HEK293 (cell line): ENCODE measurements at regions not wholly inside any gene's neighbourhood (a gene's known extent, or its start where the extent isn't known, plus 50 kb on each side); places are given as distances from the start of the nearest gene placed in this dataset.

ENCODE experiments used
- CTCF ChIA-PET: fragments of 350-600 bp; formaldehyde crosslinking; extraction: SDS; loops from one replicate; lab custom pipeline; 2021; ENCODE audit warnings: antibody characterized with exemption; lab: Yijun Ruan, JAX
- POLR2A ChIA-PET: fragments of 300-600 bp; formaldehyde crosslinking; extraction: SDS; loops from one replicate; lab custom pipeline; 2020; ENCODE audit warnings: antibody characterized with exemption, inconsistent platforms; lab: Yijun Ruan, JAX
- H3K27ac ChIP-seq: fragments of 200-500 bp; sonication (Bioruptor generic); 2 replicates; pipeline ENCODE4 v1.5.1; 2014; ENCODE audit warnings: low read depth, low read length, control low read depth, inconsistent platforms; ENCODE audit errors: extremely low read depth
- H3K36me3 ChIP-seq, 2 experiments: fragments of 200-500 bp in 1 of 2; sonication (Bioruptor generic) in 1 of 2; 1 replicate in 1 of 2; 2 replicates in 1 of 2; pipeline ENCODE4 v1.5.1; 2014 to 2017; ENCODE audit warnings: inconsistent platforms in 2 of 2, low read length in 2 of 2; ENCODE audit not compliant: control insufficient read depth in 2 of 2, insufficient read depth in 1 of 2
- H3K4me1 ChIP-seq: fragments of 200-500 bp; sonication (Bioruptor generic); 2 replicates; pipeline ENCODE4 v1.5.1; 2014; ENCODE audit warnings: mild to moderate bottlenecking, low read length, inconsistent platforms; ENCODE audit not compliant: control insufficient read depth, insufficient read depth
- H3K4me3 ChIP-seq: 2 replicates; pipeline ENCODE4 v1.5.1; 2011; ENCODE audit warnings: low read depth, mild to moderate bottlenecking, control low read depth, low read length, moderate library complexity
- H3K9me3 ChIP-seq: fragments of 200-500 bp; sonication (Bioruptor generic); 2 replicates; pipeline ENCODE4 v1.5.1; 2014; ENCODE audit warnings: low read depth, low read length, inconsistent platforms; ENCODE audit not compliant: control insufficient read depth, insufficient read depth
- BCL11B ChIP-seq: fragments of 450-650 bp; formaldehyde crosslinking; IDR thresholded peaks from 2 replicates; pipeline ENCODE4 v1.5.1; 2016; ENCODE audit warnings: low read depth, missing biosample characterization, missing genetic modification characterization
- MEIS1 ChIP-seq: sonication (generic); formaldehyde crosslinking; IDR thresholded peaks from 2 replicates; pipeline ENCODE4 v1.8.1; 2022; ENCODE audit warnings: missing genetic modification reagents, mild to moderate bottlenecking, borderline replicate concordance
- SALL2 ChIP-seq: fragments of 450-650 bp; formaldehyde crosslinking; IDR thresholded peaks from 2 replicates; pipeline ENCODE4 v1.5.0; 2017; ENCODE audit warnings: missing biosample characterization, mild to moderate bottlenecking, missing genetic modification characterization, borderline replicate concordance
- SP2 ChIP-seq: fragments of 450-650 bp; formaldehyde crosslinking; IDR thresholded peaks from 2 replicates; pipeline ENCODE4 v1.5.1; 2016; ENCODE audit warnings: missing biosample characterization, missing genetic modification characterization
- ZFP37 ChIP-seq: fragments of 450-650 bp; formaldehyde crosslinking; IDR thresholded peaks from 2 replicates; pipeline ENCODE4 v1.5.1; 2016; ENCODE audit warnings: missing biosample characterization, missing genetic modification characterization
- ZNF121 ChIP-seq: fragments of 450-650 bp; formaldehyde crosslinking; IDR thresholded peaks from 2 replicates; pipeline ENCODE4 v1.5.1; 2016; ENCODE audit warnings: missing biosample characterization, missing genetic modification characterization
- ZNF19 ChIP-seq: fragments of 450-650 bp; formaldehyde crosslinking; IDR thresholded peaks from 2 replicates; pipeline ENCODE4; 2016; ENCODE audit warnings: missing biosample characterization, missing genetic modification characterization, low read depth
- ZNF23 ChIP-seq: fragments of 450-650 bp; formaldehyde crosslinking; IDR thresholded peaks from 2 replicates; pipeline ENCODE4 v1.5.1; 2016; ENCODE audit warnings: missing biosample characterization, missing genetic modification characterization, borderline replicate concordance
- ZNF324 ChIP-seq: fragments of 450-650 bp; formaldehyde crosslinking; IDR thresholded peaks from 2 replicates; pipeline ENCODE4 v1.5.1; 2016; ENCODE audit warnings: missing biosample characterization, missing genetic modification characterization
- ZNF350 ChIP-seq: fragments of 450-650 bp; formaldehyde crosslinking; IDR thresholded peaks from 2 replicates; pipeline ENCODE4 v1.5.0; 2017; ENCODE audit warnings: missing biosample characterization, mild to moderate bottlenecking, missing genetic modification characterization
- ZNF629 ChIP-seq: fragments of 450-650 bp; formaldehyde crosslinking; IDR thresholded peaks from 2 replicates; pipeline ENCODE4 v1.5.1; 2017; ENCODE audit warnings: missing biosample characterization, missing genetic modification characterization
- ZNF747 ChIP-seq: fragments of 450-650 bp; formaldehyde crosslinking; IDR thresholded peaks from 2 replicates; pipeline ENCODE4 v1.5.1; 2016; ENCODE audit warnings: missing biosample characterization, missing genetic modification characterization
- ZSCAN23 ChIP-seq: fragments of 450-650 bp; formaldehyde crosslinking; IDR thresholded peaks from 2 replicates; pipeline ENCODE4 v1.5.1; 2016; ENCODE audit warnings: missing biosample characterization, missing genetic modification characterization
- TF ChIP-seq, protein P1 (sequence below): fragments of 450-650 bp; formaldehyde crosslinking; IDR thresholded peaks from 2 replicates; pipeline ENCODE4 v1.5.1; 2016; ENCODE audit warnings: missing biosample characterization, missing genetic modification characterization
- TF ChIP-seq, protein P2 (sequence below): fragments of 450-650 bp; formaldehyde crosslinking; IDR thresholded peaks from 2 replicates; pipeline ENCODE4 v1.5.1; 2016; ENCODE audit warnings: missing biosample characterization, missing genetic modification characterization, borderline replicate concordance
- TF ChIP-seq, protein P3 (sequence below): fragments of 450-650 bp; formaldehyde crosslinking; IDR thresholded peaks from 2 replicates; pipeline ENCODE4 v1.5.1; 2017; ENCODE audit warnings: missing biosample characterization, mild to moderate bottlenecking, missing genetic modification characterization, moderate library complexity
- TF ChIP-seq, protein P4 (sequence below): fragments of 450-650 bp; formaldehyde crosslinking; IDR thresholded peaks from 2 replicates; pipeline ENCODE4 v1.5.1; 2016; ENCODE audit warnings: missing biosample characterization, missing genetic modification characterization, low read depth

DNA sequence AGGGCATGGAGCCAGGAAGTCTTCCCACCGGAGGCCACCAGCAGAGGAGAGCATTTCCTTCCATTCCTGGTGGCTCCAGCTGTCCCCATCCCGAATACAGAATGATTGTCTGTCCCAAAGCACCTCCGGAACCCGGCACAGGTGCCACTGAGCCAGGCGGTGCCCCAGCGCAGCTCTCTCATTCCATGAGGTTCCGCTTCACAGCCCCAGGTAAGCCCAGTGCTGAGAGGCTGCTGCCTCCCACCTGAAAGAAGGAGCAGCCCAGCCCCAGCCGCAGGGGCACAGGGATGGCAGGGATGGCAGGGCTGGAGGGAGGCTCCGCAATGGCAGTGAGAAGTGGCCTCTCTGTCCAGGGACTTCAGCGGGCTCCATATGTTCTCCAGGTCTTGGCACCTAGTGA lies 162.1 kb upstream of the TCERG1L start:
- TF ChIP-seq ZSCAN23 (tag by site-specific recombination) (no peak), ZNF747 (no peak), ZNF19 (tag by site-specific recombination) (no peak), ZNF629 (tag by site-specific recombination) (no peak), SP2 (tag by site-specific recombination) (no peak), ZNF324 (tag by site-specific recombination) (no peak), ZNF350 (tag by site-specific recombination) (no peak), BCL11B (no peak), ZNF121 (tag by site-specific recombination) (no peak), SALL2 (no peak), MEIS1 (CRISPR knock-in tag) (no peak), ZFP37 (no peak), ZNF23 (no peak)
- TF ChIP-seq, protein P1, sequence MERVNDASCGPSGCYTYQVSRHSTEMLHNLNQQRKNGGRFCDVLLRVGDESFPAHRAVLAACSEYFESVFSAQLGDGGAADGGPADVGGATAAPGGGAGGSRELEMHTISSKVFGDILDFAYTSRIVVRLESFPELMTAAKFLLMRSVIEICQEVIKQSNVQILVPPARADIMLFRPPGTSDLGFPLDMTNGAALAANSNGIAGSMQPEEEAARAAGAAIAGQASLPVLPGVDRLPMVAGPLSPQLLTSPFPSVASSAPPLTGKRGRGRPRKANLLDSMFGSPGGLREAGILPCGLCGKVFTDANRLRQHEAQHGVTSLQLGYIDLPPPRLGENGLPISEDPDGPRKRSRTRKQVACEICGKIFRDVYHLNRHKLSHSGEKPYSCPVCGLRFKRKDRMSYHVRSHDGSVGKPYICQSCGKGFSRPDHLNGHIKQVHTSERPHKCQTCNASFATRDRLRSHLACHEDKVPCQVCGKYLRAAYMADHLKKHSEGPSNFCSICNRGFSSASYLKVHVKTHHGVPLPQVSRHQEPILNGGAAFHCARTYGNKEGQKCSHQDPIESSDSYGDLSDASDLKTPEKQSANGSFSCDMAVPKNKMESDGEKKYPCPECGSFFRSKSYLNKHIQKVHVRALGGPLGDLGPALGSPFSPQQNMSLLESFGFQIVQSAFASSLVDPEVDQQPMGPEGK (tag by site-specific recombination) = no peak
- TF ChIP-seq, protein P2, sequence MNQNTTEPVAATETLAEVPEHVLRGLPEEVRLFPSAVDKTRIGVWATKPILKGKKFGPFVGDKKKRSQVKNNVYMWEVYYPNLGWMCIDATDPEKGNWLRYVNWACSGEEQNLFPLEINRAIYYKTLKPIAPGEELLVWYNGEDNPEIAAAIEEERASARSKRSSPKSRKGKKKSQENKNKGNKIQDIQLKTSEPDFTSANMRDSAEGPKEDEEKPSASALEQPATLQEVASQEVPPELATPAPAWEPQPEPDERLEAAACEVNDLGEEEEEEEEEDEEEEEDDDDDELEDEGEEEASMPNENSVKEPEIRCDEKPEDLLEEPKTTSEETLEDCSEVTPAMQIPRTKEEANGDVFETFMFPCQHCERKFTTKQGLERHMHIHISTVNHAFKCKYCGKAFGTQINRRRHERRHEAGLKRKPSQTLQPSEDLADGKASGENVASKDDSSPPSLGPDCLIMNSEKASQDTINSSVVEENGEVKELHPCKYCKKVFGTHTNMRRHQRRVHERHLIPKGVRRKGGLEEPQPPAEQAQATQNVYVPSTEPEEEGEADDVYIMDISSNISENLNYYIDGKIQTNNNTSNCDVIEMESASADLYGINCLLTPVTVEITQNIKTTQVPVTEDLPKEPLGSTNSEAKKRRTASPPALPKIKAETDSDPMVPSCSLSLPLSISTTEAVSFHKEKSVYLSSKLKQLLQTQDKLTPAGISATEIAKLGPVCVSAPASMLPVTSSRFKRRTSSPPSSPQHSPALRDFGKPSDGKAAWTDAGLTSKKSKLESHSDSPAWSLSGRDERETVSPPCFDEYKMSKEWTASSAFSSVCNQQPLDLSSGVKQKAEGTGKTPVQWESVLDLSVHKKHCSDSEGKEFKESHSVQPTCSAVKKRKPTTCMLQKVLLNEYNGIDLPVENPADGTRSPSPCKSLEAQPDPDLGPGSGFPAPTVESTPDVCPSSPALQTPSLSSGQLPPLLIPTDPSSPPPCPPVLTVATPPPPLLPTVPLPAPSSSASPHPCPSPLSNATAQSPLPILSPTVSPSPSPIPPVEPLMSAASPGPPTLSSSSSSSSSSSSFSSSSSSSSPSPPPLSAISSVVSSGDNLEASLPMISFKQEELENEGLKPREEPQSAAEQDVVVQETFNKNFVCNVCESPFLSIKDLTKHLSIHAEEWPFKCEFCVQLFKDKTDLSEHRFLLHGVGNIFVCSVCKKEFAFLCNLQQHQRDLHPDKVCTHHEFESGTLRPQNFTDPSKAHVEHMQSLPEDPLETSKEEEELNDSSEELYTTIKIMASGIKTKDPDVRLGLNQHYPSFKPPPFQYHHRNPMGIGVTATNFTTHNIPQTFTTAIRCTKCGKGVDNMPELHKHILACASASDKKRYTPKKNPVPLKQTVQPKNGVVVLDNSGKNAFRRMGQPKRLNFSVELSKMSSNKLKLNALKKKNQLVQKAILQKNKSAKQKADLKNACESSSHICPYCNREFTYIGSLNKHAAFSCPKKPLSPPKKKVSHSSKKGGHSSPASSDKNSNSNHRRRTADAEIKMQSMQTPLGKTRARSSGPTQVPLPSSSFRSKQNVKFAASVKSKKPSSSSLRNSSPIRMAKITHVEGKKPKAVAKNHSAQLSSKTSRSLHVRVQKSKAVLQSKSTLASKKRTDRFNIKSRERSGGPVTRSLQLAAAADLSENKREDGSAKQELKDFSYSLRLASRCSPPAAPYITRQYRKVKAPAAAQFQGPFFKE (tag by site-specific recombination) = no peak
- TF ChIP-seq, protein P3, sequence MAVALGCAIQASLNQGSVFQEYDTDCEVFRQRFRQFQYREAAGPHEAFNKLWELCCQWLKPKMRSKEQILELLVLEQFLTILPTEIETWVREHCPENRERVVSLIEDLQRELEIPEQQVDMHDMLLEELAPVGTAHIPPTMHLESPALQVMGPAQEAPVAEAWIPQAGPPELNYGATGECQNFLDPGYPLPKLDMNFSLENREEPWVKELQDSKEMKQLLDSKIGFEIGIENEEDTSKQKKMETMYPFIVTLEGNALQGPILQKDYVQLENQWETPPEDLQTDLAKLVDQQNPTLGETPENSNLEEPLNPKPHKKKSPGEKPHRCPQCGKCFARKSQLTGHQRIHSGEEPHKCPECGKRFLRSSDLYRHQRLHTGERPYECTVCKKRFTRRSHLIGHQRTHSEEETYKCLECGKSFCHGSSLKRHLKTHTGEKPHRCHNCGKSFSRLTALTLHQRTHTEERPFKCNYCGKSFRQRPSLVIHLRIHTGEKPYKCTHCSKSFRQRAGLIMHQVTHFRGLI = no peak
- TF ChIP-seq, protein P4, sequence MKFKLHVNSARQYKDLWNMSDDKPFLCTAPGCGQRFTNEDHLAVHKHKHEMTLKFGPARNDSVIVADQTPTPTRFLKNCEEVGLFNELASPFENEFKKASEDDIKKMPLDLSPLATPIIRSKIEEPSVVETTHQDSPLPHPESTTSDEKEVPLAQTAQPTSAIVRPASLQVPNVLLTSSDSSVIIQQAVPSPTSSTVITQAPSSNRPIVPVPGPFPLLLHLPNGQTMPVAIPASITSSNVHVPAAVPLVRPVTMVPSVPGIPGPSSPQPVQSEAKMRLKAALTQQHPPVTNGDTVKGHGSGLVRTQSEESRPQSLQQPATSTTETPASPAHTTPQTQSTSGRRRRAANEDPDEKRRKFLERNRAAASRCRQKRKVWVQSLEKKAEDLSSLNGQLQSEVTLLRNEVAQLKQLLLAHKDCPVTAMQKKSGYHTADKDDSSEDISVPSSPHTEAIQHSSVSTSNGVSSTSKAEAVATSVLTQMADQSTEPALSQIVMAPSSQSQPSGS (tag by site-specific recombination) = no peak
- H3K4me3 ChIP-seq = no peak overlapping the region
- H3K27ac ChIP-seq = no peak overlapping the region
- CTCF ChIA-PET = no interaction called here
- no peaks in the 10 kb centered on the region for H3K36me3 ChIP-seq
- POLR2A ChIA-PET = no interaction called here
- no peaks in the 10 kb centered on the region for H3K9me3 ChIP-seq
- H3K4me1 ChIP-seq = no peaks in the 10 kb centered on the region
